OCI-M2 (cell line): ENCODE measurements at regions not wholly inside any gene's neighbourhood (a gene's known extent, or its start where the extent isn't known, plus 50 kb on each side); places are given as distances from the start of the nearest gene placed in this dataset.
"Not testable (repeated sequence)": the region's sequence is repeated elsewhere in the genome, so short reads cannot be mapped to it uniquely, and the experiment has no call there.

ENCODE experiments used
- DNase-seq: peaks from one replicate; lab custom pipeline; 2025; ENCODE audit not compliant: unreplicated experiment; lab: John Stamatoyannopoulos, UW

- DNase-seq = no peak
Measured at GRCh38 chr6:4341078-4341797, 205.9 kb upstream of the ECI2 start.

DNA sequence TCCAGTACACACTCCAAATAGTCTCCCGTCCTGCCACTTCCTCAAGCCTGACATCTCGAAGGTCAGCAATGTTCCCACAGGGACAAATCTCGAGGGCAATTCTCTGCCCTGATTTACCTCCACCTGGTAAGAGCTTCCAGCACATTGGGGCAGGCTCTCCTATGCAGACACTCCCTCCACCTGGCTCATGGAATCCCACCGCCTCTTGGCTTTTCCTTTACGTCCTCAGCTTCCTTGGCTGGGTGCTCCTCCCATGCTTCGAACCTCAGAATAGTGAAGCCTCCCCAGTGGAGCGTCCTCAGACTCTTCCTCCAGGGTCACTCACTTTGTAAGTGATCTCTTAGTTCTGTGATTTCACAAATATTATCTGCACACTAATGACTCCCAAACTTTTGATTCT, 205.2 kb upstream of the ECI2 start:
- DNase-seq = no peak

GRCh38 chr6:4338884-4339283, 203.5 kb upstream of the ECI2 start:
- no peak for DNase-seq

DNA sequence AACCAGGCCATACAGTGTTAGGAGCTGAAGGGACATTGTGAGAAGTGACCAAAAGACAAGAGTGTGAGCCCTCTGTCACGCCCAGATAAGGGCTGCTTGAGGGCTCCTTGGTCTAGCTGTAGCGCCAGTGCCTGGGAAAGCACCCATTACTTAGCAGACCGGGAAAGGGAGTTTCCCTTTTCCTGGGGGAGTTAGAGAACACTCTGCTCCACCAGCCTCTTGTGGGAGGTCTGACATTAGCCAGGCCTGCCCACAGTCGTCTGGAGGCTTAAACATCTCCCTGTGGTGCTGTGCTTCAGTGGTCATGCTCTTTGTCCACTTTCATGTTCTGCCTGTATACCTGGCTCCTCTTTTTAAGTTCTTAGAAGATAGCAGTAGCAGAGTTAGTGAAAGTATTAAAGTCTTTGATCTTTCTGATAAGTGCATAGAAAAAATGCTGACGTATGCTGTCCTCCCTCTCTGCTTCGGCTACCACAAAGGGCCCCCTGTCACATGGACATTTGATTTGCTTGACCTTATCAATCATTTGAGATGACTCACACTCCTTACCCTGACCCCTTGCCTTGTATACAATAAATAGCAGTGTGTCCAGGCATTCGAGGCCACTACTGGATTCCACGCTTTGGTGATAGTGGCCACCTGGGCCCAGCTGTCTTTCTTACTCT, 201.5 kb upstream of the ECI2 start:
- no peak for DNase-seq

- no peak for DNase-seq
Measured at GRCh38 chr6:4336084-4336483, 200.7 kb upstream of the ECI2 start.

DNA sequence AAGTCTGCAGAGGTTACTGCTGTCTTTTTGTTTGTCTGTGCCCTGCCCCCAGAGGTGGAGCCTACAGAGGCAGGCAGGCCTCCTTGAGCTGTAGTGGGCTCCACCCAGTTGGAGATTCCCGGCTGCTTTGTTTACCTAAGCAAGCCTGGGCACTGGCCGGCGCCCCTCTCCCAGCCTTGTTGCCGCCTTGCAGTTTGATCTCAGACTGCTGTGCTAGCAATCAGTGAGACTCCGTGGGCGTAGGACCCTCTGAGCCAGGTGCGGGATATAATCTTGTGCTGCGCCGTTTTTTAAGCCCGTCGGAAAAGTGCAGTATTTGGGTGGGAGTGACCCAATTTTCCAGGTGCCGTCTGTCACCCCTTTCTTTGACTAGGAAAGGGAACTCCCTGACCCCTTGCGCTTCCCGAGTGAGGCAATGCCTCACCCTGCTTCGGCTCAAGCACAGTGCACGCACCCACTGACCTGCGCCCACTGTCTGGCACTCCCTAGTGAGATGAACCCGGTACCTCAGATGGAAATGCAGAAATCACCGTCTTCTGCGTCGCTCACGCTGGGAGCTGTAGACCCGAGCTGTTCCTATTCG, 198.9 kb upstream of the ECI2 start:
- not testable (repeated sequence) for DNase-seq

GRCh38 chr6:4327841-4328240, 192.5 kb upstream of the ECI2 start:
- no peak for DNase-seq

DNA sequence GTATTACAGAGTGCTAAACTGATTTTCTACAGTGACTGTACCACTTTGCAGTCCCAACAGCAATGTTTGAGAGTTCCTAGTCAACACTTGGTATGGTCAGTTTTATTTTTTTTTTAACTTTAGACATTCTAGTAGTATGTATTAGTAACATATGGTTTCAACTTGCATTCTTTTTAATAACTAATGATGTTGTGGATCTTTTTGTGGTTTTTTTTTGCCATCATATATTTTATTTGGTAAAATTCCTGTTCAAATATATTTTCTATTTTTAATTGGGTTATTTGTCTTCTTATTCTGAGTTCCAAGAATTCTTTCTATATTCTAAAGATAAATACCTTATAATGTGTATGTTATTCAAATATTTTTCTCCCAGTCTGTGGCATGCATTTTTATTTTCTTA, 189.4 kb upstream of the ECI2 start:
- DNase-seq = no peak

GRCh38 chr6:4323322-4323721, 187.9 kb upstream of the ECI2 start:
- DNase-seq = no peak

DNA sequence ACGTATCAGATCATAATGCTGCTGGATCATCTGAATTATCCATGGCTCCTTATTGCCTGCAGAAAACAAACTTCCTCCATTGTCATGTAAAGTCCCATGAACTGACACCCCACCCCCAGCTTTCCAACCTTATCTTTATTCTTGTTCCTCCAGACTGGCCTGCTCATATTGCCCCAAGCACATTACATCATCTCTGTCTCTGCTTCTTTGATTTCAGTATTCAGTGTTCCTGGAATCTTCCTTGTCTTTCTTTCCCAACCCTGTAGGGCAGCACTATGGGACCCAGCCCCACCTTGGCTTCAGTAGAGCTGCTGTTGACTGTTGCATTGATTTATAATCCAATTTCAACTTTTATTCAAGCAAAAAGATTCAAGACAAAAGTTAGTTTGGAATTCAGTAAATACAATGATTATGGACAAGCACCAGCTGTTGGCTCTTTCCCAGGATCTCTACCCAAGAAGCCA, 187.5 kb upstream of the ECI2 start:
- no peak for DNase-seq

DNA sequence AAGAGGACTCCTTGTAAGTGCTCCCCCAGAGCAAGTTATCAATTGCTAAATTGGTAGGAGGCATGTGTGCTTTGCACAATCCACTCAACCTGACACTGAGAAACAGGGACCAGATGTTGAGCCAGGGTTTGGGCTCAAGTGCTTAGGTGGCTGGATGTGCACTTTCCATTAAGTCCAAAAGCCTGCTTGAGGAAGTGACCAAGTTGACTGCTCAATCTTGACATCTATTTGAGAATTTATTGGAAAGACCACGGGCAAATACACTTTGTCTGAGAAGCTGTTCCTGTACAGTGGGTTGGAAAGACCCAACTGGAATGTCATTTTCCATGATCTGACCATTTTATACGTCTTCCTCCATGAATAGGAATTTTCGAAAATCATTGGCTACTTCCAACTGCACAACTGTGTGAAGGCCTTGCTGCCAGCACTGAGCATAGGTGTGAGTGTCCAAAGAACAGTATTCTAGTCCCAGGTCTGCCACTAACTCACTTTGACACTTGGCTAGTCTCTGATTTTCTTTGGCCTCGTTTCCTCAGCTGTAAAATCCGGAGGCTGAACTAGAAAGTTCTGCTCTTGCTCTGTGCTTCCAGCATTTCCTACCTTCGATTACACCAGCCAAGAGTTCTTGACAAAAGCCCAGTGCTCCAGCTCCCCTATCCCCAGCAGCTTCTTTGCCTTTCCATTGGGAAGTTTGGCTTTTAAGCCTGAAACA, 186.9 kb upstream of the ECI2 start:
- no peak for DNase-seq

GRCh38 chr6:4320860-4321259, 185.5 kb upstream of the ECI2 start:
- no peak for DNase-seq

- DNase-seq = no peak
Measured at GRCh38 chr6:4319981-4320683, 184.8 kb upstream of the ECI2 start.

DNA sequence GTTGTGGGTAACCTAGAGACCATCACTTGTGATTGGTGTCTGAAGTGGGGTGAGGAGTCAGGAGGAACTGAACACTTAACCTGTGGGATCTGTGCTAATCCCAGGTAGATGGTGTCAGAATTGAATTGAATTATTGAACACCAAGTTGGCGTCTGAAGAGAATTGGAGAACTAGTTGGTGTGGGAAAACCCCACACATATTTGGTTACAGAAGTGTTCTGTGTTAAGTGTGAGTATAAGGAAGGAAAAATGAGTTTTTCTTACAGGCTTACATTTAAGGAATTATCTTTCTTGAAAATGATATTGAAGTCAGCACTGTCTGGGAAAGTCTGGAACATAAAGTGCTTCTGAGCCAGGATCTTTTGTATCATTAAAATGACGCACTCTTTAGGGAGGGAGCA, 182.9 kb upstream of the ECI2 start:
- DNase-seq = no peak

GRCh38 chr6:4316867-4317400, 181.6 kb upstream of the ECI2 start:
- no peak for DNase-seq

GRCh38 chr6:4314201-4314707, 178.9 kb upstream of the ECI2 start:
- DNase-seq = no peak

DNA sequence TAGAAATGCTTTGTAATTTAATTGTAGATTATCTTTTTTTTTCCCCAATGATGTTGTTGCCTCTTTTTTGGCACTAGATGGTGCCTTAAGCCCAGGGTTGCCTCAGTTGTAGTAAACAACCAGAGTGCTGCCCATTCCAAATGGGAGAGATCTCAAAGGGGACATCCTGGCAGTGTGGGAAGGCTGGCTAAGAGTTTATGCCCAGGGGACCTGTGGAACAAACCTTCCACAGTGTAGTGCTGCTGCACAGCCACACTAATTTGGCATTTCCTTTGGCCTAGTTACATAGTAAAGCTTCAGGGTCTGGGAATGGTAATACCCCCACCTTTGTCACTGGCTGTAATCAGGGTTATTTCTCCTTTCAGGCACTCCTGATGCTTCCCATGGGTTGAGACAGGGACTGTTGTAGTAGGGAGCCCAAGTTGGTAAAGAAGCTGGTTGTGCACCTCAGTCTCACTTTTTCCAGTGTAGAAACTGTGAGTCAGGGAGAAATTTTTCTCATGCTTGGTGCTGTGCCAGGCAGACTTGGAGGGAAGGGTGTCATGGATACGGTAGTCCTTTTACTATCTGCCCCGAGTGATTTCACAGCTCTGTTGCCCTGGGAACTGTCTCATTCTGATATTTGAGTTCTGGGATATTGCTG, 177.8 kb upstream of the ECI2 start:
- DNase-seq = no peak

DNA sequence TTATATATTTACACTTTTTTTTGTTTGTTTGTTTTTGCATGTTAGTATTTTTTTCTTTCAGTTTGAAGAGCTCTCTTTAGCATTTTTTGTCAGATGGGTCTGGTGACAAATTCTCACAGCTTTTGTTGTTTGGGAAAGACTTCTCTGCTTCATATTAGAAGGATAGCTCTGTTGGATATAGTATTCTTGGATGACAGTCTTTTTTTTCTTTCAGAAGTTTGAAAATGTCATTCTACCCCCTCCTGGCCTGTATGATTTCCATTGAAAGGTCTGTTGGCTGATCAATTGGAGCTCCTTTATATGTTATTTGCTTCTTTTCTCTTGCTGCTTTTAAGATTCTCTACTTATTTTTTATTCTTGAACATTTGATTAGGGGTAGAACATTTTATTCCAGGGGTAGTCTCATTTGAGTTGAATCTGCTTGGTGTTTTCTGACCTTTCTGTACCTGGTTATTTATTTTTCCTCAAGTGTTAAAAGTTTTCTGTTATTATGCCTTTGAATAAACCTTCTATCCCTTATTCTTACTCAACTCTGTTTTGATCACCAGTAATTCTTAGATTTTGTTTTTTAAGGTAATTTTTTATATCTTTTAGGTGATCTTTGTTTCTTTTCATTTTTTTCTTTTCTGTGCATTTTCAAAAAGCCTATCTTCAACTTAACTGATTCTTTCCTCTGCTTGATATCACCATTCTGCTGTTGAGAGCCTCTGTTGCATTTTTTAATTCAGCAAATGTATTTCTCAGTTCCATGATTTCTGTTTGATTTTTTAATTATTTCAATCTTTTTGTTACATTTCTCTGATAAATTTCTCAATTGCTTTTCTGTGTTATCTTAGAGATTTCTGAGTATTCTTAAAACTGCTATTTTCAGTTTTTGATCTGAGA, 176.8 kb upstream of the ECI2 start:
- no peak for DNase-seq

- DNase-seq = no peak
Measured at GRCh38 chr6:4309540-4309939, 174.2 kb upstream of the ECI2 start.
